ENCODE measurements at regions not wholly inside any gene's neighbourhood (a gene's known extent, or its start where the extent isn't known, plus 50 kb on each side); places are given as distances from the start of the nearest gene placed in this dataset.

- no peak overlapping the region for H3K27ac ChIP-seq
- no peak for TF ChIP-seq CTCF (IDR thresholded peaks at IDR 0.05)
- TF ChIP-seq ZFX (IDR thresholded peaks at IDR 0.05; ENCODE audit: borderline replicate concordance), result no peak
Measured at GRCh38 chr7:4319280-4319679, 362.8 kb upstream of the FOXK1 start.

- no peak overlapping the region for H3K27ac ChIP-seq
- TF ChIP-seq CTCF (IDR thresholded peaks at IDR 0.05), result no peak
- no peak for TF ChIP-seq ZFX (IDR thresholded peaks at IDR 0.05; ENCODE audit: borderline replicate concordance)
Measured at GRCh38 chr7:4325732-4326131, 356.4 kb upstream of the FOXK1 start.

- H3K27ac ChIP-seq, result no peak overlapping the region
- TF ChIP-seq ZFX (IDR thresholded peaks at IDR 0.05; ENCODE audit: borderline replicate concordance) (no peak), CTCF (IDR thresholded peaks at IDR 0.05) (no peak)
Measured at GRCh38 chr7:4331711-4332110, 350.4 kb upstream of the FOXK1 start.

GRCh38 chr7:4338556-4338955, 343.5 kb upstream of the FOXK1 start:
- TF ChIP-seq ZFX (IDR thresholded peaks at IDR 0.05; ENCODE audit: borderline replicate concordance) (no peak), CTCF (IDR thresholded peaks at IDR 0.05) (no peak)
- H3K27ac ChIP-seq, result no peak overlapping the region

- H3K27ac ChIP-seq, result no peak overlapping the region
- TF ChIP-seq CTCF (IDR thresholded peaks at IDR 0.05) (no peak), ZFX (IDR thresholded peaks at IDR 0.05; ENCODE audit: borderline replicate concordance) (no peak)
Measured at GRCh38 chr7:4343272-4344247, 338.5 kb upstream of the FOXK1 start.

GRCh38 chr7:4345004-4345403, 337.1 kb upstream of the FOXK1 start:
- TF ChIP-seq ZFX (IDR thresholded peaks at IDR 0.05; ENCODE audit: borderline replicate concordance), result no peak
- no peak for TF ChIP-seq CTCF (IDR thresholded peaks at IDR 0.05)
- no peak overlapping the region for H3K27ac ChIP-seq

GRCh38 chr7:4352069-4352468, 330.0 kb upstream of the FOXK1 start:
- no peak for TF ChIP-seq ZFX (IDR thresholded peaks at IDR 0.05; ENCODE audit: borderline replicate concordance)
- TF ChIP-seq CTCF (IDR thresholded peaks at IDR 0.05), result no peak
- H3K27ac ChIP-seq, result no peak overlapping the region

Data from 22Rv1 (cell line).